GM19395 (cell line): ENCODE measurements at regions not wholly inside any gene's neighbourhood (a gene's known extent, or its start where the extent isn't known, plus 50 kb on each side); places are given as distances from the start of the nearest gene placed in this dataset.

Source experiments
- ATAC-seq: cut with Tn5 transposase; IDR thresholded peaks from one replicate; pipeline ENCODE4 v1.9.1; 2021; ENCODE audit warnings: mild to moderate bottlenecking, moderate library complexity; ENCODE audit not compliant: unreplicated experiment

- ATAC-seq = no peak
Measured at GRCh38 chr1:163406772-163407171, 85.0 kb downstream of the NUF2 start.

- ATAC-seq = no peak
Measured at GRCh38 chr1:163408262-163408661, 86.5 kb downstream of the NUF2 start.

GRCh38 chr1:163410073-163410999 is 88.6 kb downstream of the NUF2 start:
- ATAC-seq = no peak

GRCh38 chr1:163412221-163412620 is 90.5 kb downstream of the NUF2 start:
- no peak for ATAC-seq

GRCh38 chr1:163414778-163415177 is 93.0 kb downstream of the NUF2 start:
- ATAC-seq = peak; percentile 96

GRCh38 chr1:163421701-163422100 is 99.9 kb downstream of the NUF2 start:
- ATAC-seq = no peak

GRCh38 chr1:163422738-163423404 is 101.1 kb downstream of the NUF2 start:
- ATAC-seq = no peak

GRCh38 chr1:163426505-163427251 is 104.9 kb downstream of the NUF2 start:
- no peak for ATAC-seq

- ATAC-seq = no peak
Measured at GRCh38 chr1:163427279-163427678, 105.5 kb downstream of the NUF2 start.

GRCh38 chr1:163436140-163436812 is 114.5 kb downstream of the NUF2 start:
- no peak for ATAC-seq

GRCh38 chr1:163439471-163439870 is 117.7 kb downstream of the NUF2 start:
- no peak for ATAC-seq

- ATAC-seq = no peak
Measured at GRCh38 chr1:163440090-163440489, 118.3 kb downstream of the NUF2 start.

- no peak for ATAC-seq
Measured at GRCh38 chr1:163442231-163442879, 120.6 kb downstream of the NUF2 start.

GRCh38 chr1:163442895-163443294 is 121.1 kb downstream of the NUF2 start:
- no peak for ATAC-seq

- ATAC-seq = no peak
Measured at GRCh38 chr1:163443863-163444262, 122.1 kb downstream of the NUF2 start.

- ATAC-seq = no peak
Measured at GRCh38 chr1:163444665-163445064, 122.9 kb downstream of the NUF2 start.

- ATAC-seq = no peak
Measured at GRCh38 chr1:163450986-163451385, 129.2 kb downstream of the NUF2 start.

GRCh38 chr1:163459539-163459938 is 137.8 kb downstream of the NUF2 start:
- ATAC-seq = no peak

GRCh38 chr1:163467289-163467688 is 145.5 kb downstream of the NUF2 start:
- no peak for ATAC-seq
